Kidney tubule cell (primary cell): ENCODE measurements at regions not wholly inside any gene's neighbourhood (a gene's known extent, or its start where the extent isn't known, plus 50 kb on each side); places are given as distances from the start of the nearest gene placed in this dataset.

Source experiments
- DNase-seq: peaks from one replicate; pipeline ENCODE4 v3.0.0-alpha.2; 2018; ENCODE audit warnings: low spot score

- no peak for DNase-seq
Measured at GRCh38 chr6:44062771-44063560, 64.3 kb downstream of the MRPL14 start.

GRCh38 chr6:44062105-44062770 is 65.0 kb downstream of the MRPL14 start:
- no peak for DNase-seq

- no peak for DNase-seq
Measured at GRCh38 chr6:44061375-44062104, 65.7 kb downstream of the MRPL14 start.

- no peak for DNase-seq
Measured at GRCh38 chr6:44060612-44061374, 66.5 kb downstream of the MRPL14 start.

GRCh38 chr6:44059359-44060346 is 67.6 kb downstream of the MRPL14 start:
- DNase-seq = peak; percentile 79

- peak; percentile 100 for DNase-seq
Measured at GRCh38 chr6:44058617-44059358, 68.5 kb downstream of the MRPL14 start.

GRCh38 chr6:44057931-44058616 is 69.2 kb downstream of the MRPL14 start:
- no peak for DNase-seq

GRCh38 chr6:44057238-44057930 is 69.9 kb downstream of the MRPL14 start:
- DNase-seq = no peak

GRCh38 chr6:44056392-44057237 is 70.6 kb downstream of the MRPL14 start:
- DNase-seq = no peak

- no peak for DNase-seq
Measured at GRCh38 chr6:44054721-44055559, 72.3 kb downstream of the MRPL14 start.

- peak; percentile 74 for DNase-seq
Measured at GRCh38 chr6:44053760-44054556, 73.3 kb downstream of the MRPL14 start.

- DNase-seq = no peak
Measured at GRCh38 chr6:44053106-44053756, 74.0 kb downstream of the MRPL14 start.

- DNase-seq = no peak
Measured at GRCh38 chr6:44052419-44053023, 74.7 kb downstream of the MRPL14 start.

GRCh38 chr6:44051515-44051914 is 75.7 kb downstream of the MRPL14 start:
- peak; percentile 90 for DNase-seq

- DNase-seq = peak; percentile 72
Measured at GRCh38 chr6:44050872-44051505, 76.3 kb downstream of the MRPL14 start.
